Mesendoderm (in vitro differentiated cells): ENCODE measurements at regions not wholly inside any gene's neighbourhood (a gene's known extent, or its start where the extent isn't known, plus 50 kb on each side); places are given as distances from the start of the nearest gene placed in this dataset.

Experiments
- DNase-seq: peaks from one replicate; pipeline ENCODE4 v3.0.0; 2013
- H2AK5ac ChIP-seq: 2 replicates; pipeline ENCODE4 v1.6.1; 2013; ENCODE audit warnings: low read length, inconsistent platforms
- H2BK120ac ChIP-seq: 2 replicates; pipeline ENCODE4 v1.6.1; 2013; ENCODE audit warnings: low read depth, mild to moderate bottlenecking, low read length, moderate library complexity, mixed read lengths
- H2BK15ac ChIP-seq: replicated peaks from 2 replicates; pipeline ENCODE4 v1.6.1; 2013; ENCODE audit warnings: low read depth, mild to moderate bottlenecking, moderate library complexity
- H2BK5ac ChIP-seq: 2 replicates; pipeline ENCODE4 v1.6.1; 2013; ENCODE audit warnings: low read length, inconsistent platforms
- H3K18ac ChIP-seq: 2 replicates; pipeline ENCODE4 v1.6.1; 2013; ENCODE audit warnings: mild to moderate bottlenecking, low read length, mixed read lengths
- H3K23ac ChIP-seq: one replicate; pipeline ENCODE4 v1.6.1; 2013; ENCODE audit warnings: low read length
- H3K27ac ChIP-seq: 2 replicates; pipeline ENCODE4 v1.5.1; 2013; ENCODE audit warnings: low read depth, mild to moderate bottlenecking, inconsistent platforms, low read length, moderate library complexity
- H3K27me3 ChIP-seq: 2 replicates; pipeline ENCODE4 v1.6.1; 2013; ENCODE audit warnings: low read length, control low read depth, mild to moderate bottlenecking, inconsistent platforms; ENCODE audit not compliant: insufficient read depth, poor library complexity
- H3K36me3 ChIP-seq: 2 replicates; pipeline ENCODE4 v1.6.1; 2013; ENCODE audit warnings: low read length, inconsistent platforms; ENCODE audit not compliant: control insufficient read depth, insufficient read depth
- H3K4ac ChIP-seq: one replicate; pipeline ENCODE4 v1.6.1; 2013; ENCODE audit warnings: low read depth, mild to moderate bottlenecking, low read length, moderate library complexity
- H3K4me1 ChIP-seq: 2 replicates; pipeline ENCODE4 v1.6.1; 2013; ENCODE audit warnings: low read depth, low read length, inconsistent platforms; ENCODE audit not compliant: control insufficient read depth
- H3K4me2 ChIP-seq: 2 replicates; pipeline ENCODE4 v1.6.1; 2013; ENCODE audit warnings: low read length
- H3K4me3 ChIP-seq: 2 replicates; pipeline ENCODE4 v1.5.1; 2013; ENCODE audit warnings: mild to moderate bottlenecking, low read length
- H3K56ac ChIP-seq: one replicate; pipeline ENCODE4 v1.6.1; 2013; ENCODE audit warnings: low read length
- H3K79me1 ChIP-seq: 2 replicates; pipeline ENCODE4 v1.6.1; 2013; ENCODE audit warnings: low read length, inconsistent platforms
- H3K79me2 ChIP-seq: 2 replicates; pipeline ENCODE4 v1.6.1; 2013; ENCODE audit warnings: mild to moderate bottlenecking, low read length; ENCODE audit not compliant: control insufficient read depth, insufficient read depth
- H3K9ac ChIP-seq: 2 replicates; pipeline ENCODE4 v1.6.1; 2013; ENCODE audit warnings: low read length, inconsistent platforms
- H4K5ac ChIP-seq: one replicate; pipeline ENCODE4 v1.6.1; 2013; ENCODE audit warnings: low read length
- H4K8ac ChIP-seq: one replicate; pipeline ENCODE4 v1.6.1; 2013; ENCODE audit warnings: low read depth, mild to moderate bottlenecking, control low read depth, low read length, moderate library complexity
- WGBS: extraction: QIAGEN DNeasy Blood & Tissue Kit; methylation state at CpG from one replicate; pipeline ENCODE4 v1.1.7; 2013; ENCODE audit warnings: low lambda C conversion rate, missing lambda C conversion rate; ENCODE audit not compliant: insufficient coverage; ENCODE audit errors: extremely low coverage; 5-methylcytosine and 5-hydroxymethylcytosine counted together

GRCh38 chr2:8094526-8094925 is 587.3 kb upstream of the ID2 start:
- Histone ChIP-seq H3K4me3 (no peak overlapping the region), H3K18ac (no peak overlapping the region), H3K27me3 (no peaks in the 10 kb centered on the region), H2BK15ac (no peak overlapping the region), H3K4me1 (no peaks in the 10 kb centered on the region), H2BK120ac (no peak overlapping the region), H3K79me1 (no peaks in the 10 kb centered on the region), H3K9ac (no peak overlapping the region), H2BK5ac (no peak overlapping the region), H3K4me2 (no peak overlapping the region), H3K27ac (no peak overlapping the region), H2AK5ac (no peak overlapping the region), H3K56ac (no peak overlapping the region), H3K36me3 (no peaks in the 10 kb centered on the region), H3K79me2 (no peaks in the 10 kb centered on the region), H3K23ac (no peak overlapping the region), H3K4ac (no peak overlapping the region), H4K5ac (no peak overlapping the region), H4K8ac (no peak overlapping the region)
- WGBS = no CpG with 5 or more reads among the region's 18 CpGs
- DNase-seq = peak; percentile 28

- Histone ChIP-seq H3K4ac (no peak overlapping the region), H3K4me2 (no peak overlapping the region), H4K8ac (no peak overlapping the region), H3K9ac (no peak overlapping the region), H2BK120ac (no peak overlapping the region), H3K79me1 (no peaks in the 10 kb centered on the region), H3K36me3 (no peaks in the 10 kb centered on the region), H3K4me1 (no peaks in the 10 kb centered on the region), H2BK15ac (no peak overlapping the region), H3K56ac (no peak overlapping the region), H2AK5ac (no peak overlapping the region), H3K23ac (no peak overlapping the region), H3K18ac (no peak overlapping the region), H3K27me3 (no peaks in the 10 kb centered on the region), H3K4me3 (no peak overlapping the region), H2BK5ac (no peak overlapping the region), H4K5ac (no peak overlapping the region), H3K27ac (no peak overlapping the region), H3K79me2 (no peaks in the 10 kb centered on the region)
- no peak for DNase-seq
- WGBS = no CpG with 5 or more reads among the region's 4 CpGs
Measured at GRCh38 chr2:8095978-8096377, 585.9 kb upstream of the ID2 start.

GRCh38 chr2:8096484-8096883 is 585.4 kb upstream of the ID2 start:
- Histone ChIP-seq H3K9ac (no peak overlapping the region), H2BK5ac (no peak overlapping the region), H3K18ac (no peak overlapping the region), H3K27me3 (no peaks in the 10 kb centered on the region), H2AK5ac (no peak overlapping the region), H3K36me3 (no peaks in the 10 kb centered on the region), H3K4me3 (no peak overlapping the region), H3K79me2 (no peaks in the 10 kb centered on the region), H4K8ac (no peak overlapping the region), H3K79me1 (no peaks in the 10 kb centered on the region), H2BK15ac (no peak overlapping the region), H3K4me2 (no peak overlapping the region), H3K4me1 (no peaks in the 10 kb centered on the region), H4K5ac (no peak overlapping the region), H3K56ac (no peak overlapping the region), H3K23ac (no peak overlapping the region), H2BK120ac (no peak overlapping the region), H3K27ac (no peak overlapping the region), H3K4ac (no peak overlapping the region)
- no peak for DNase-seq
- WGBS = no CpG with 5 or more reads among the region's 1 CpG

GRCh38 chr2:8098476-8099266 is 583.2 kb upstream of the ID2 start:
- H3K18ac ChIP-seq = no peak overlapping the region
- no peak overlapping the region for H3K56ac ChIP-seq
- H3K4me1 ChIP-seq = no peaks in the 10 kb centered on the region
- H3K27me3 ChIP-seq = no peaks in the 10 kb centered on the region
- no peak overlapping the region for H3K4me3 ChIP-seq
- no peaks in the 10 kb centered on the region for H3K79me2 ChIP-seq
- H4K5ac ChIP-seq = no peak overlapping the region
- no peak overlapping the region for H2BK5ac ChIP-seq
- no peak overlapping the region for H4K8ac ChIP-seq
- DNase-seq = no peak
- H2BK120ac ChIP-seq = no peak overlapping the region
- no peak overlapping the region for H3K9ac ChIP-seq
- WGBS = no CpG with 5 or more reads among the region's 6 CpGs
- no peak overlapping the region for H3K23ac ChIP-seq
- no peak overlapping the region for H3K4me2 ChIP-seq
- H3K79me1 ChIP-seq = no peaks in the 10 kb centered on the region
- no peak overlapping the region for H2AK5ac ChIP-seq
- H3K4ac ChIP-seq = no peak overlapping the region
- H3K27ac ChIP-seq = no peak overlapping the region
- H2BK15ac ChIP-seq = no peak overlapping the region
- no peaks in the 10 kb centered on the region for H3K36me3 ChIP-seq

GRCh38 chr2:8099267-8099582 is 582.6 kb upstream of the ID2 start:
- H2BK120ac ChIP-seq = no peak overlapping the region
- H3K18ac ChIP-seq = no peak overlapping the region
- no peak overlapping the region for H4K5ac ChIP-seq
- H3K36me3 ChIP-seq = no peaks in the 10 kb centered on the region
- DNase-seq = no peak
- no peak overlapping the region for H3K9ac ChIP-seq
- H3K4ac ChIP-seq = no peak overlapping the region
- H3K23ac ChIP-seq = no peak overlapping the region
- no peak overlapping the region for H3K56ac ChIP-seq
- no peak overlapping the region for H2BK15ac ChIP-seq
- H2BK5ac ChIP-seq = no peak overlapping the region
- no peaks in the 10 kb centered on the region for H3K79me1 ChIP-seq
- H3K27me3 ChIP-seq = no peaks in the 10 kb centered on the region
- H3K4me2 ChIP-seq = no peak overlapping the region
- no peak overlapping the region for H4K8ac ChIP-seq
- H3K4me3 ChIP-seq = no peak overlapping the region
- WGBS = no CpG with 5 or more reads among the region's 4 CpGs
- H3K79me2 ChIP-seq = no peaks in the 10 kb centered on the region
- H3K27ac ChIP-seq = no peak overlapping the region
- H2AK5ac ChIP-seq = no peak overlapping the region
- H3K4me1 ChIP-seq = no peaks in the 10 kb centered on the region
